HCT116 (cell line): ENCODE measurements at regions not wholly inside any gene's neighbourhood (a gene's known extent, or its start where the extent isn't known, plus 50 kb on each side); places are given as distances from the start of the nearest gene placed in this dataset.

Experiments used
- ATAC-seq: fragments of 200-7000 bp; cut with Tn5 transposase; 2 replicates; pipeline ENCODE4 v1.9.1; 2020; ENCODE audit warnings: mild to moderate bottlenecking, moderate library complexity
- BruUV-seq: library from RNA; stranded (reverse); fragments of 400-500 nt; replicated peaks from 2 replicates; lab custom pipeline; 2021; lab: Mats Ljungman, UMichigan
- CTCF ChIA-PET: fragments of 300-600 bp; sonication (Branson Sonifier 250); formaldehyde crosslinking; loops from one replicate; lab custom pipeline; 2021; ENCODE audit warnings: antibody characterized with exemption; lab: Charles Lee
- POLR2A ChIA-PET: fragments of 300-600, 350-600 bp; sonication (Branson Sonifier 250); formaldehyde crosslinking; loops from one replicate; lab custom pipeline; 2021; ENCODE audit warnings: antibody characterized with exemption; lab: Charles Lee
- RAD21 ChIA-PET, 2 experiments: fragments of 300-600 bp; sonication (Branson Sonifier 250); formaldehyde crosslinking; loops; one replicate each; lab custom pipeline; 2023; ENCODE audit warnings: low total read pairs in 2 of 2; ENCODE audit not compliant: uncharacterized antibody in 2 of 2, unreplicated experiment in 2 of 2, low non-redundant PET in 1 of 2; lab: Charles Lee
- DNase-seq: peaks from one replicate; pipeline ENCODE4 v3.0.0-alpha.2; 2010; ENCODE audit warnings: low read depth, low spot score
- H2AFZ ChIP-seq: fragments of 200-600 bp; shearing (Covaris generic), sonication (generic); 2 replicates; pipeline ENCODE4 v1.6.1; 2017; ENCODE audit warnings: low read depth, mixed run types, mixed read lengths, antibody characterized with exemption, low read length; ENCODE audit not compliant: poor library complexity, severe bottlenecking
- H3K27ac ChIP-seq: 2 replicates; pipeline ENCODE4 v1.5.1; 2012; ENCODE audit warnings: low read depth, low read length
- H3K27me3 ChIP-seq: fragments of 200-600 bp; sonication (generic); 2 replicates; pipeline ENCODE4 v1.6.1; 2016; ENCODE audit warnings: mixed run types, low read length, mixed read lengths; ENCODE audit not compliant: insufficient read depth
- H3K36me3 ChIP-seq, 2 experiments: fragments of 200-500 bp in 1 of 2; fragments of 200-600 bp in 1 of 2; sonication (Bioruptor generic) in 1 of 2; sonication (generic) in 1 of 2; 2 replicates each; pipeline versions ENCODE4 v1.5.1 to v1.6.1; 2014 to 2016; ENCODE audit warnings: low read length in 2 of 2, inconsistent platforms in 1 of 2, mixed read lengths in 1 of 2, mixed run types in 1 of 2; ENCODE audit not compliant: insufficient read depth in 2 of 2, control insufficient read depth in 1 of 2
- H3K4me1 ChIP-seq, 2 experiments: fragments of 200-600 bp in 1 of 2; sonication (generic) in 1 of 2; 2 replicates each; pipeline versions ENCODE4 v1.5.1 to v1.6.1; 2012 to 2017; ENCODE audit warnings: low read length in 2 of 2, inconsistent platforms in 1 of 2, mild to moderate bottlenecking in 1 of 2, mixed read lengths in 1 of 2, mixed run types in 1 of 2, moderate library complexity in 1 of 2; ENCODE audit not compliant: insufficient read depth in 2 of 2, control insufficient read depth in 1 of 2
- H3K4me2 ChIP-seq: fragments of 200-600 bp; sonication (generic); 2 replicates; pipeline ENCODE4 v1.6.1; 2017; ENCODE audit warnings: mixed run types, low read length, mixed read lengths
- H3K4me3 ChIP-seq, 2 experiments: fragments of 200-600 bp in 1 of 2; sonication (generic) in 1 of 2; replicated peaks in 1 of 2; 2 replicates each; pipeline ENCODE4 v1.5.1; 2011 to 2016; ENCODE audit warnings: low read length in 2 of 2, control low read depth in 1 of 2, low read depth in 1 of 2, mild to moderate bottlenecking in 1 of 2, mixed read lengths in 1 of 2, mixed run types in 1 of 2
- H3K79me2 ChIP-seq: fragments of 200-600 bp; sonication (generic); 2 replicates; pipeline ENCODE4 v1.6.1; 2017; ENCODE audit warnings: mild to moderate bottlenecking, mixed run types, low read length, moderate library complexity, mixed read lengths; ENCODE audit not compliant: insufficient read depth
- H3K9ac ChIP-seq: fragments of 200-600 bp; sonication (generic); 2 replicates; pipeline ENCODE4 v1.6.1; 2016; ENCODE audit warnings: low read length, mixed read lengths
- H3K9me2 ChIP-seq: fragments of 200-600 bp; sonication (generic), shearing (Covaris generic); 2 replicates; pipeline ENCODE4 v1.6.1; 2017; ENCODE audit warnings: mixed run types, mild to moderate bottlenecking, moderate library complexity; ENCODE audit not compliant: insufficient read depth
- H3K9me3 ChIP-seq, 2 experiments: fragments of 200-500 bp in 1 of 2; fragments of 200-600 bp in 1 of 2; sonication (Bioruptor generic) in 1 of 2; sonication (generic) in 1 of 2; 2 replicates each; pipeline ENCODE4 v1.6.1; 2014 to 2017; ENCODE audit warnings: low read length in 2 of 2, mixed read lengths in 2 of 2, inconsistent platforms in 1 of 2, low read depth in 1 of 2, mild to moderate bottlenecking in 1 of 2, mixed run types in 1 of 2, moderate library complexity in 1 of 2; ENCODE audit not compliant: control insufficient read depth in 1 of 2, insufficient read depth in 1 of 2
- H4K20me1 ChIP-seq: fragments of 200-600 bp; sonication (generic), shearing (Covaris generic); 2 replicates; pipeline ENCODE4 v1.6.1; 2017; ENCODE audit warnings: mixed run types, mild to moderate bottlenecking, moderate library complexity; ENCODE audit not compliant: insufficient read depth
- CBX3 ChIP-seq: IDR thresholded peaks from 2 replicates; pipeline ENCODE4 v1.6.1; 2012; ENCODE audit warnings: low read depth
- CTCF ChIP-seq, 3 experiments: fragments of 200-600 bp in 1 of 3; sonication (generic) in 1 of 3; IDR thresholded peaks in 2 of 3; conservative IDR thresholded peaks in 1 of 3; 2 replicates each; pipeline ENCODE4 v1.5.1; 2012 to 2017; ENCODE audit warnings: low read depth in 2 of 3, low read length in 2 of 3, antibody characterized with exemption in 1 of 3, borderline replicate concordance in 1 of 3, control low read depth in 1 of 3, mild to moderate bottlenecking in 1 of 3, mixed read lengths in 1 of 3, mixed run types in 1 of 3, moderate library complexity in 1 of 3; ENCODE audit not compliant: insufficient read depth in 1 of 3
- EGR1 ChIP-seq: IDR thresholded peaks from 2 replicates; pipeline ENCODE4 v1.6.1; 2012; ENCODE audit warnings: low read depth
- EZH2phosphoT487 ChIP-seq: fragments of 200-600 bp; IDR thresholded peaks from 2 replicates; pipeline ENCODE4 v1.6.1; 2018; ENCODE audit warnings: antibody characterized with exemption, borderline replicate concordance
- POLR2A ChIP-seq: IDR thresholded peaks from 2 replicates; pipeline ENCODE4 v1.7.0; 2011; ENCODE audit warnings: borderline replicate concordance; ENCODE audit not compliant: insufficient read depth, insufficient read length; ENCODE audit errors: extremely low read depth
- POLR2AphosphoS5 ChIP-seq: IDR thresholded peaks from 2 replicates; pipeline ENCODE4 v1.6.1; 2011; ENCODE audit warnings: mild to moderate bottlenecking, low read depth, low read length, moderate library complexity
- RAD21 ChIP-seq: IDR thresholded peaks from 2 replicates; pipeline ENCODE4 v1.6.1; 2012; ENCODE audit warnings: low read depth, mild to moderate bottlenecking
- REST ChIP-seq: IDR thresholded peaks from 2 replicates; pipeline ENCODE4 v1.6.1; 2012; ENCODE audit warnings: low read depth
- SIN3A ChIP-seq: IDR thresholded peaks from 2 replicates; pipeline ENCODE4 v1.6.1; 2012; ENCODE audit warnings: low read depth
- SP1 ChIP-seq: IDR thresholded peaks from 2 replicates; pipeline ENCODE4 v1.6.1; 2012; ENCODE audit warnings: low read depth
- TCF7L2 ChIP-seq: IDR thresholded peaks from 2 replicates; pipeline ENCODE4 v1.7.0; 2011; ENCODE audit warnings: borderline replicate concordance, inconsistent platforms; ENCODE audit not compliant: insufficient read depth, insufficient read length; ENCODE audit errors: extremely low read depth
- ZFX ChIP-seq: fragments of 450-650 bp; IDR thresholded peaks from 2 replicates; pipeline ENCODE4 v1.6.1; 2017
- ZNF274 ChIP-seq: fragments of 200-500 bp; sonication (Bioruptor generic); IDR thresholded peaks from 2 replicates; pipeline ENCODE4 v1.6.1; 2014; ENCODE audit warnings: mild to moderate bottlenecking, low read depth, low read length, inconsistent platforms
- intact Hi-C: fragments of 100-400 bp; cut with micrococcal nuclease; formaldehyde crosslinking; loops from 2 replicates; pipeline ENCODE4 v1.10.0; 2022
- TF ChIP-seq, protein P1 (sequence below): IDR thresholded peaks from 2 replicates; pipeline ENCODE4 v1.6.1; 2012
- TF ChIP-seq, protein P2 (sequence below): IDR thresholded peaks from 2 replicates; pipeline ENCODE4 v1.6.1; 2011; ENCODE audit warnings: mild to moderate bottlenecking, low read length, moderate library complexity; ENCODE audit not compliant: insufficient replicate concordance; ENCODE audit errors: extremely low read depth
- TF ChIP-seq, protein P3 (sequence below): IDR thresholded peaks from 2 replicates; pipeline ENCODE4 v1.6.1; 2012

DNA sequence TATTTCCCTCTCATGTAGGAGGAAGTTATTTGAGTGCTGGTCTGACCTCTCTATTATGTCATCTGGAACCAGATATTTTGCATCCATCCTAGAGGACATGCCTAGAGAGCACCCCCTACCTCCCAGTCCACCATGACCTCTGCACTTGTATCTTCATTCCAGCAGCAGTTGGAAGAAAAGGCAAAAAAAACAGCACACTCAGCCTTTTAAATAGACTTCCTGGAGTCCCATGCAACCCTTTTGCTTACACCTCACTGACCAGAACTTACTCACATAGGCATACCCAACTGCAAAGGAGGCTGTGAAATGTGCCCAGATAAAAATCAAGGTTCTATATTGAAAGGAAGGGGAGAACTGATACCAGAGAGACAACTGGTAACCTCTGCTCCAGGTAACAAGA lies 92.3 kb upstream of the FHIT start:
- Histone ChIP-seq H3K36me3 (no peaks in the 10 kb centered on the region), H3K27ac (no peak overlapping the region), H3K9me3 (no peaks in the 10 kb centered on the region), H4K20me1 (no peaks in the 10 kb centered on the region), H3K4me2 (no peak overlapping the region), H3K79me2 (no peaks in the 10 kb centered on the region), H3K9me2 (no peaks in the 10 kb centered on the region), H3K4me3 (no peak overlapping the region), H3K9ac (no peak overlapping the region), H2AFZ (no peak overlapping the region), H3K4me1 (no peaks in the 10 kb centered on the region), H3K27me3 (no peaks in the 10 kb centered on the region)
- no peak for DNase-seq
- TF ChIP-seq ZFX = no peak
- TF ChIP-seq, protein P1, sequence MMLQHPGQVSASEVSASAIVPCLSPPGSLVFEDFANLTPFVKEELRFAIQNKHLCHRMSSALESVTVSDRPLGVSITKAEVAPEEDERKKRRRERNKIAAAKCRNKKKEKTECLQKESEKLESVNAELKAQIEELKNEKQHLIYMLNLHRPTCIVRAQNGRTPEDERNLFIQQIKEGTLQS = no peak
- no peak for TF ChIP-seq EZH2phosphoT487
- no peak for TF ChIP-seq SP1
- TF ChIP-seq CTCF (IDR thresholded peaks at IDR 0.05 in 2 of 3, conservative IDR thresholded peaks at IDR 0.05 in 1 of 3; ENCODE audit: borderline replicate concordance in 1 of 3, insufficient read depth in 1 of 3, low read depth in 2 of 3, low read length in 2 of 3) = no peak
- TF ChIP-seq POLR2AphosphoS5 = no peak
- no peak for TF ChIP-seq SIN3A
- TF ChIP-seq ZNF274 = no peak
- no peak for TF ChIP-seq RAD21
- TF ChIP-seq, protein P2, sequence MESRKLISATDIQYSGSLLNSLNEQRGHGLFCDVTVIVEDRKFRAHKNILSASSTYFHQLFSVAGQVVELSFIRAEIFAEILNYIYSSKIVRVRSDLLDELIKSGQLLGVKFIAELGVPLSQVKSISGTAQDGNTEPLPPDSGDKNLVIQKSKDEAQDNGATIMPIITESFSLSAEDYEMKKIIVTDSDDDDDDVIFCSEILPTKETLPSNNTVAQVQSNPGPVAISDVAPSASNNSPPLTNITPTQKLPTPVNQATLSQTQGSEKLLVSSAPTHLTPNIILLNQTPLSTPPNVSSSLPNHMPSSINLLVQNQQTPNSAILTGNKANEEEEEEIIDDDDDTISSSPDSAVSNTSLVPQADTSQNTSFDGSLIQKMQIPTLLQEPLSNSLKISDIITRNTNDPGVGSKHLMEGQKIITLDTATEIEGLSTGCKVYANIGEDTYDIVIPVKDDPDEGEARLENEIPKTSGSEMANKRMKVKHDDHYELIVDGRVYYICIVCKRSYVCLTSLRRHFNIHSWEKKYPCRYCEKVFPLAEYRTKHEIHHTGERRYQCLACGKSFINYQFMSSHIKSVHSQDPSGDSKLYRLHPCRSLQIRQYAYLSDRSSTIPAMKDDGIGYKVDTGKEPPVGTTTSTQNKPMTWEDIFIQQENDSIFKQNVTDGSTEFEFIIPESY = no peak
- TF ChIP-seq REST = no peak
- TF ChIP-seq CBX3 = no peak
- TF ChIP-seq POLR2A = no peak
- no peak for TF ChIP-seq TCF7L2
- TF ChIP-seq EGR1 = no peak
- TF ChIP-seq, protein P3, sequence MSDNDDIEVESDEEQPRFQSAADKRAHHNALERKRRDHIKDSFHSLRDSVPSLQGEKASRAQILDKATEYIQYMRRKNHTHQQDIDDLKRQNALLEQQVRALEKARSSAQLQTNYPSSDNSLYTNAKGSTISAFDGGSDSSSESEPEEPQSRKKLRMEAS = no peak
- CTCF ChIA-PET = no interaction called here
- no TSS peak for BruUV-seq
- ATAC-seq = no peak
- POLR2A ChIA-PET = no interaction called here
- RAD21 ChIA-PET = no interaction called here
- intact Hi-C loops = no loop called here
